ENCODE measurements at regions not wholly inside any gene's neighbourhood (a gene's known extent, or its start where the extent isn't known, plus 50 kb on each side); places are given as distances from the start of the nearest gene placed in this dataset.

DNA sequence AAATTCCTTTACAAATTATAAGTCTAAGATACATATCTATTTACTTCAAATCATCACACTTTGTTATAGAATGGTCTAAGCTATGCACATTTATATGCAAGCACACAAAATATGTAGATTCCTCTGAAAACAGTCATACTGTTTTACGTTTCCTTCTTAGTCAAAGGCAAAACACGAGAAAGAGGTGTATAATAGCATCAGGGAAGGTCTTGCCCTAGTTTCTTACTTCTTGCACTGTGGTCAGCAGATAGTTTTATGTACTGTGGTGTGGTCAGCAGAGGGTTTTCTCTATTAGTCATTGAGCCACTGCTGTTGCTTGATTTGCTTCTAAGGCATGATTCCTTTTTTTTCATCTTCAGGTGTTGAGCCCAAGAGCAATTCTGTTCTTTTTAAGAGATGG is 117.7 kb downstream of the ADAM29 start:
- ChIA-PET CTCF (no interaction called here), RAD21 (ENCODE audit: low non-redundant PET in 1 of 2, low total read pairs in 2 of 2, uncharacterized antibody in 2 of 2, unreplicated experiment in 2 of 2) (no interaction called here), POLR2A (no interaction called here)
- no peaks in the 10 kb centered on the region for H3K4me1 ChIP-seq (ENCODE audit: control insufficient read depth in 1 of 2, insufficient read depth in 2 of 2, low read length in 2 of 2)
- BruUV-seq (replicated peaks): no TSS peak
- no peak overlapping the region for H3K4me3 ChIP-seq (replicated peaks in 1 of 2; ENCODE audit: low read depth in 1 of 2, low read length in 2 of 2)
- TF ChIP-seq JUND (IDR thresholded peaks at IDR 0.05): no peak
- TF ChIP-seq ELF1 (IDR thresholded peaks at IDR 0.05; ENCODE audit: borderline replicate concordance, low read depth): no peak
- no peak for TF ChIP-seq EZH2 (IDR thresholded peaks at IDR 0.05)
- no peak for TF ChIP-seq SRF (IDR thresholded peaks at IDR 0.05; ENCODE audit: low read depth)
- no peak for TF ChIP-seq YY1 (IDR thresholded peaks at IDR 0.05; ENCODE audit: extremely low read depth, insufficient replicate concordance, low read depth, low read length)
- no peak for TF ChIP-seq FOSL1 (IDR thresholded peaks at IDR 0.05; ENCODE audit: low read depth)
- TF ChIP-seq ZNF274 (IDR thresholded peaks at IDR 0.05; ENCODE audit: low read depth, low read length): no peak
- TF ChIP-seq CBX3 (IDR thresholded peaks at IDR 0.05; ENCODE audit: low read depth): no peak
- TF ChIP-seq EZH2phosphoT487 (IDR thresholded peaks at IDR 0.05; ENCODE audit: borderline replicate concordance): no peak
- TF ChIP-seq TCF7L2 (IDR thresholded peaks at IDR 0.05; ENCODE audit: borderline replicate concordance, extremely low read depth, insufficient read depth, insufficient read length): no peak
- TF ChIP-seq RAD21 (IDR thresholded peaks at IDR 0.05; ENCODE audit: low read depth): no peak
- no peak for TF ChIP-seq POLR2A (IDR thresholded peaks at IDR 0.05; ENCODE audit: borderline replicate concordance, extremely low read depth, insufficient read depth, insufficient read length)
- TF ChIP-seq, protein P1, sequence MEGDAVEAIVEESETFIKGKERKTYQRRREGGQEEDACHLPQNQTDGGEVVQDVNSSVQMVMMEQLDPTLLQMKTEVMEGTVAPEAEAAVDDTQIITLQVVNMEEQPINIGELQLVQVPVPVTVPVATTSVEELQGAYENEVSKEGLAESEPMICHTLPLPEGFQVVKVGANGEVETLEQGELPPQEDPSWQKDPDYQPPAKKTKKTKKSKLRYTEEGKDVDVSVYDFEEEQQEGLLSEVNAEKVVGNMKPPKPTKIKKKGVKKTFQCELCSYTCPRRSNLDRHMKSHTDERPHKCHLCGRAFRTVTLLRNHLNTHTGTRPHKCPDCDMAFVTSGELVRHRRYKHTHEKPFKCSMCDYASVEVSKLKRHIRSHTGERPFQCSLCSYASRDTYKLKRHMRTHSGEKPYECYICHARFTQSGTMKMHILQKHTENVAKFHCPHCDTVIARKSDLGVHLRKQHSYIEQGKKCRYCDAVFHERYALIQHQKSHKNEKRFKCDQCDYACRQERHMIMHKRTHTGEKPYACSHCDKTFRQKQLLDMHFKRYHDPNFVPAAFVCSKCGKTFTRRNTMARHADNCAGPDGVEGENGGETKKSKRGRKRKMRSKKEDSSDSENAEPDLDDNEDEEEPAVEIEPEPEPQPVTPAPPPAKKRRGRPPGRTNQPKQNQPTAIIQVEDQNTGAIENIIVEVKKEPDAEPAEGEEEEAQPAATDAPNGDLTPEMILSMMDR (IDR thresholded peaks at IDR 0.05 in 2 of 3, conservative IDR thresholded peaks at IDR 0.05 in 1 of 3; ENCODE audit: borderline replicate concordance in 1 of 3, insufficient read depth in 1 of 3, low read depth in 2 of 3, low read length in 2 of 3): no peak
- TF ChIP-seq, protein P2, sequence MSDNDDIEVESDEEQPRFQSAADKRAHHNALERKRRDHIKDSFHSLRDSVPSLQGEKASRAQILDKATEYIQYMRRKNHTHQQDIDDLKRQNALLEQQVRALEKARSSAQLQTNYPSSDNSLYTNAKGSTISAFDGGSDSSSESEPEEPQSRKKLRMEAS (IDR thresholded peaks at IDR 0.05): no peak
- TF ChIP-seq POLR2AphosphoS5 (IDR thresholded peaks at IDR 0.05; ENCODE audit: low read depth, low read length): no peak
- no peak for TF ChIP-seq SP1 (IDR thresholded peaks at IDR 0.05; ENCODE audit: low read depth)
- no peak for TF ChIP-seq SIN3A (IDR thresholded peaks at IDR 0.05; ENCODE audit: low read depth)
- TF ChIP-seq, protein P3, sequence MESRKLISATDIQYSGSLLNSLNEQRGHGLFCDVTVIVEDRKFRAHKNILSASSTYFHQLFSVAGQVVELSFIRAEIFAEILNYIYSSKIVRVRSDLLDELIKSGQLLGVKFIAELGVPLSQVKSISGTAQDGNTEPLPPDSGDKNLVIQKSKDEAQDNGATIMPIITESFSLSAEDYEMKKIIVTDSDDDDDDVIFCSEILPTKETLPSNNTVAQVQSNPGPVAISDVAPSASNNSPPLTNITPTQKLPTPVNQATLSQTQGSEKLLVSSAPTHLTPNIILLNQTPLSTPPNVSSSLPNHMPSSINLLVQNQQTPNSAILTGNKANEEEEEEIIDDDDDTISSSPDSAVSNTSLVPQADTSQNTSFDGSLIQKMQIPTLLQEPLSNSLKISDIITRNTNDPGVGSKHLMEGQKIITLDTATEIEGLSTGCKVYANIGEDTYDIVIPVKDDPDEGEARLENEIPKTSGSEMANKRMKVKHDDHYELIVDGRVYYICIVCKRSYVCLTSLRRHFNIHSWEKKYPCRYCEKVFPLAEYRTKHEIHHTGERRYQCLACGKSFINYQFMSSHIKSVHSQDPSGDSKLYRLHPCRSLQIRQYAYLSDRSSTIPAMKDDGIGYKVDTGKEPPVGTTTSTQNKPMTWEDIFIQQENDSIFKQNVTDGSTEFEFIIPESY (IDR thresholded peaks at IDR 0.05; ENCODE audit: extremely low read depth, insufficient replicate concordance, low read length): no peak
- TF ChIP-seq CEBPB (IDR thresholded peaks at IDR 0.05; ENCODE audit: low read depth): no peak
- no peak for TF ChIP-seq ZFX (IDR thresholded peaks at IDR 0.05)
- no peak overlapping the region for H2AFZ ChIP-seq (ENCODE audit: low read depth, low read length, poor library complexity, severe bottlenecking)
- no peaks in the 10 kb centered on the region for H3K27me3 ChIP-seq (ENCODE audit: insufficient read depth, low read length)
- no peak overlapping the region for H3K27ac ChIP-seq (ENCODE audit: low read depth, low read length)
- no peaks in the 10 kb centered on the region for H3K36me3 ChIP-seq (ENCODE audit: control insufficient read depth in 1 of 2, insufficient read depth in 2 of 2, low read length in 2 of 2)
- H3K9me2 ChIP-seq (ENCODE audit: insufficient read depth): no peaks in the 10 kb centered on the region
- H3K79me2 ChIP-seq (ENCODE audit: insufficient read depth, low read length): no peaks in the 10 kb centered on the region
- DNase-seq (ENCODE audit: low read depth, low spot score) (no peak), ATAC-seq (no peak)
- H3K9ac ChIP-seq (ENCODE audit: low read length): no peak overlapping the region
- no peak overlapping the region for H3K4me2 ChIP-seq (ENCODE audit: low read length)
- intact Hi-C loops (cut with micrococcal nuclease): no loop called here
- H4K20me1 ChIP-seq (ENCODE audit: insufficient read depth): no peaks in the 10 kb centered on the region
- H3K9me3 ChIP-seq (ENCODE audit: control insufficient read depth in 1 of 2, insufficient read depth in 1 of 2, low read depth in 1 of 2, low read length in 2 of 2): no peaks in the 10 kb centered on the region
